ENCODE measurements at regions not wholly inside any gene's neighbourhood (a gene's known extent, or its start where the extent isn't known, plus 50 kb on each side); places are given as distances from the start of the nearest gene placed in this dataset.

- no peak for DNase-seq
Measured at GRCh38 chr2:12331698-12332097, 385.0 kb upstream of the TRIB2 start.

DNA sequence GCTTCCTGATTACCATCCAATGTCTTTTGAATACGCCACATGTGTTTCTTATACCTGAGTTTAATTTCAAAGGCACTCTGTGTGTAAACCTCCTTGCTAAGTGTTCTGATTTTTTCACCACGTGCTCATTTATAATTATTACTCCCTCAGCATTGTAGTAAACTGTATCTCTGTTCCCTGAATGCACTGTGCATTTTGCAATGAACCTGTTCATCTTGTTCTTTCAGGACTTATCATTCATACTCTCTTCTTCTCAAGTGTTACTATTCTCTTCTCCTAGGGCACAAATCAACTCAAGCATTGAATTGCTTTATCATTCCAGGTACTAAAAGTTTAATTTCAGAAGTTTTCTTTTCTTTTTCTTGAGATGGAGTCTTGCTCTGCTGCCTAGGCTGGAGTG, 383.4 kb upstream of the TRIB2 start:
- no peak for DNase-seq

DNA sequence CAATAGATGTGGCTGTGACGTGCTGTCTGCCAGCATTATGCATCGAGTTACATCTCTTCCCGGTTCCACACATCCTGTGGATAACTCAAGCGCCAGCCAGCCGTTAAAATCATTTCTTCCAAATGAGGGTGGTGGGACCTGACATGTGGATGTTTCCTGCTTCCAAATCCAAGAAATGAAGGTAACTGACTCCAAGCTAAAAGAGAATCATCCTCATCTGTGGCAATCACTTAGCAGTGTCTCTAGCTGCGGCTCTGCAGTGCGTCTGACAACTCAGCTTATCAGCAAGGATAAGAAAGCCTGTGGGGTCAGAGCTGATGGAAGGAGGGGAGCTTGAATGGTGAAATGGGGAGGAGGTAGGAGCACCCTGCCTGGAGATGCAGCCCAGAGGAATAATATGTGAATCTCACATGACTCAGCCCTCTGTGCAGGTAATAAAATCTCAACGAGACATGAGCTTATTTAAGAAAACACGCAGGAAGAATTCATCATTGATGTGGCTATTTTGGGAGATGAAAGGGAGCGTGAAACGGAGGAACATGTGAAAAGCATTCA, 382.2 kb upstream of the TRIB2 start:
- DNase-seq = no peak

DNA sequence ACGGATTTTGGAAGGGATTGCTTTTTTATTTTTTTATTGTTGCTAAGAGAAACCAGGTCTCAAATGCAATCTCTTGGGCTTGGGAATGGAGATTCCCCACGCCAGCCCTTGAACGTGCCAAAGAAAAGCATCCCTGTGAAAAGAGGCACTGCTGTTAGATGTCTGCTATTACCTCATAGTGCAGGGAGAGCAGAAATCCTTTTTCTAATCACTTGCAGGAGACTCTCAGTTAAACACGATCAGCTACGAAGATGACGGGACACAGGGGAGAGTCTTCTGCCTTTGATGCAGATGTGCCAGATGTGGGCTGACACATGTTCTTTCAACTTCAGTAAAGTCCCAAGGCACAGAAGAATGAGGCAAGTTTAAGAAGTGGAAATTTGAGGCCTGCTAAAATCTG, 381.6 kb upstream of the TRIB2 start:
- DNase-seq = no peak

GRCh38 chr2:12335995-12336394, 380.7 kb upstream of the TRIB2 start:
- no peak for DNase-seq

- DNase-seq = no peak
Measured at GRCh38 chr2:12338946-12339697, 377.6 kb upstream of the TRIB2 start.

- DNase-seq = no peak
Measured at GRCh38 chr2:12340164-12340563, 376.6 kb upstream of the TRIB2 start.

DNA sequence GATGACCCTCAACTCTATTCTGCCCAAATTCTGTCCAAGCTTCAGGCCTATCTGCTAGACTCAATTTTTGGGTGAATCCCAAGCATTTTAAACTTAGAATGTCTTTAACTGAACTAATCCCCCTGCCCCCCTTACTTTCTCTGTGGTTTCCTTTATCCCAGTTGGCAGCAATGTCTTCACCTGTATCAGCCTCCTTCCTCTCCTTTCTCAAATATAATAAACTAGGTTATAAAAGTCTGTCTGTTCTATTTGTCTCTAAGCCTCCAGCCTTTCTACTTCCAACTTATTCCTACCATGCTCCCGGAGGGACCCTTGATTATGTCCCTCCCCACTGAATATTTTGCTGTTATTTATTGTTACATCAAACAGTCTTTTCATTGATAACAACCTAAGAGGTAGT, 375.5 kb upstream of the TRIB2 start:
- no peak for DNase-seq

DNA sequence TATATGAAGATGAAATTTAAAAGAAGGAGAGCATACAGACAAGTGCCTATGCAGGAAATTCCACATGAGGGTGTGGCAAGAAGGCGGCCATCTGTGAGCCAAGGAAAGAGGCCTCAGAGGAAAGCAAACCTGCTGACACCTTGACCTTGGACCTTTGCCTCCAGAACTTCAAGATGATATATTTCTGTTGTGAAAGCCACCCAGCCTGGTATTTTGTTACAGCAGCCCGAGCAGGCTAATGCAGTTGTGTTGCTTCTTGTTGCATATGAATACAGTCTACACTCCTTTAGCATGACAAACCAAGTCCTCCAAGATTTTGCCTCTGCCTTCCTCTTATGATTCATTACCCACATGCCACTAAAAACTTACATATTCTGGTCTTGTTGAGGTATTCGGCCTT, 374.8 kb upstream of the TRIB2 start:
- DNase-seq = no peak

- DNase-seq = no peak
Measured at GRCh38 chr2:12343141-12343540, 373.6 kb upstream of the TRIB2 start.

DNA sequence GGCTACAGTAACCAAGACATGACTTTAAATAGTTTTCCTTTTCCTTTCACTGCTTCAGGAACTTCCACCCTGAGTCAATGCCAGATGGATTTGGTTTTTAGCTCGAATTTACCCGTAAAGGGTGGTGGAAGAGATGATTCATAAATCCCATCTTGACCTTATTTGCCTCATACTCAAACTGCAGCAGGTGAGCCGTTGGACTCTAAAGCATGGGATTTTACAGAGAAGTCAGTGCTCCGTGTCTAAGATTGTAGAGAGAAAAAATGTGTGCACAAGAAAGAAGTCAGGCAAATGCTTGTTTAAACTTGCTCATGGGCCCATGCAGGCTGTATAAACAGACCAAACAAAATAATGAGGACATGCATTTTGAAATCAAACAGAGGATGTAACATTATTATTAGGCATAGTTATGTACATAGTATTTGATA, 369.7 kb upstream of the TRIB2 start:
- DNase-seq = peak; percentile 8

- DNase-seq = no peak
Measured at GRCh38 chr2:12348216-12348615, 368.5 kb upstream of the TRIB2 start.

DNA sequence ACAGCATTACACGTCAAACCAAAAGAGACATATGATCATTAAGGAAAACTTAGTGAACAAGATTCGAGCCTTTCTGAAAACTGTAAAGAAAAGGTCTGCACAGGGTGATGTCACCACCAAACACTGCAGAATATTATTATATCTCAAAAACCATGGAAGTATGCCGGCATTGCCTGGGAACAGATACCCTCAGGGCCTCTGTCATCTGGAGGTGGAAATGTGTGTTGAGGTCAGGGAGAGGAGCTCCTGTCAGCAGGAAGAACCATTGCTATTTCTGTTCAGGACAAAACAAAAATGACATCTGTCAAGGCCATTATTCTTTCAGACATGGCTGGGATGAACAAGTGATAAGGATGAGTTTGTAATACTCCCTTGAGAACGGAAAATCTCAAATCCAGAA, 365.9 kb upstream of the TRIB2 start:
- DNase-seq = no peak

DNA sequence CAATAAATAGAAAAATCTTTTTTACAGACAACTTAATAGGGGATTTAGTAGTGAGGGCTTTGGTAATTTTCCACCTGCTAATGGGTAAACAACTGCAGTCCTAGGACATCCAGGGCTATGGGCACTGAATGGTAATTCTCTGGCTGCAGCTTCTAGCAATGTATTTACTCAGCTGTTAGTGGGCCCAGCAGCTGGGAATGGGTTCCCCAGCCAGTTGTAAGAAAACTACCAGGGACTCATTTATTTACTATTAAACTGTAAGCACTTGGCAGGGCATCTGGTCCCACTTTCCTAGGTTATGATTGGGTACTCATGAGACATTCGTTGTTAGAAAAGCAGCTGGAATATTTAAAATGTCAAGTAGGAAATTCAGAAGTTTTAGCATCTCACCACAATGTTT, 363.8 kb upstream of the TRIB2 start:
- DNase-seq = peak; percentile 93

DNA sequence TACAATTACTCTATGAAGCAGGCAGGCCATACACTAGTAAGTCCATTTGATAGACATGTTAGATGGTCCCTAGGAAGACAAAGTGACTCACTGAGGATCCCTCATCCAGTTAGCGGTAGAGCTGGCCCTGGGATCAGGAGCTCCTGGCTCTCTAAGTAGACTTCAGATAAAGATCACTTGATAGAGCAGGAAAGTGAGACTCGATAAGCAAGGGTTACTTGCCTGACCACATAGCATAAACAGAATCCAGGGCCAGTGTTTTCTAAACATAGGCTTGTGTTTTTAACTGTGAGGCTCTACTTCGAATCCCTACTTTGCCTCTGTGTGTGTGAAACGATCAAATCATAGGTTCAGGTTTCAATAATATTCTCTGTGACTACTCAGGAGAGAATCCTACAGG, 355.2 kb upstream of the TRIB2 start:
- DNase-seq = no peak

DNA sequence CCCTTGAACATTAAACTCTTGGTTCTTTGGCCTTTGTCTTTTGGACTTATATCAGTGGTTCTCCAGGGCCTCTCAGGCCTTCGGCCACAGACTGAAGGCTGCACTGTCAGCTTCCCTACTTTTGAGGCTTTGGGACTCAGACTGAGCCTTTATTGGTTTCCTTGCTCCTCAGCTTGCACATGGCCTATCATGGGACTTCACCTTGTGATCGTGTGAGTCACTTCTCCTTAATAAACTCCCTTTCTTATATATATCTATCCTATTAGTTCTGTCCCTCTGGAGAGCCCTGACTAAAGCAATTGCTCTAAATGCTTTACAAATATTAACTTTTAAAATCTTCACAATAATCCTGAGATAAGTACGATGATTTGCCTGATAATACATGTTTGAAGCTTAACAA, 353.6 kb upstream of the TRIB2 start:
- no peak for DNase-seq

GRCh38 chr2:12363569-12363968, 353.2 kb upstream of the TRIB2 start:
- DNase-seq = no peak

- DNase-seq = no peak
Measured at GRCh38 chr2:12369566-12369965, 347.2 kb upstream of the TRIB2 start.

- no peak for DNase-seq
Measured at GRCh38 chr2:12376025-12376424, 340.7 kb upstream of the TRIB2 start.

DNA sequence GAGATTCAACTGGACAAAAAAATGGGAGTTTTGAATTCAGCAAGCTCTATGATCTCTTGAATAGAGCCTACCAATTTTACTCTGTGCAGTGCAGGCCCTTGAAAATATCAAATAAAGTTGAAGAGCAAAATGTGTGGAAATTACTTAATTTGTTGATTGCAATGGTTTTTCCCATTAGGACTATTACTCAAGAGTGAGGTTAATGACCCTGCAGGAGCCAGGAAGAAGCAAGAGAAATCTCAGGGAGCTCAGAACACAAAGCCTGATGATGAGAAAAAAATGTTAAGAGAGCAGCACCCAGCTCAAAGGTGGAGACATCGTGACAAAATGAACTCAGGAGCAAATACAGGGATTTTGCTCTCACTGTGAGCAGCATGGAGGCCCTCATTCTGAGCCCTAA, 337.6 kb upstream of the TRIB2 start:
- no peak for DNase-seq

DNA sequence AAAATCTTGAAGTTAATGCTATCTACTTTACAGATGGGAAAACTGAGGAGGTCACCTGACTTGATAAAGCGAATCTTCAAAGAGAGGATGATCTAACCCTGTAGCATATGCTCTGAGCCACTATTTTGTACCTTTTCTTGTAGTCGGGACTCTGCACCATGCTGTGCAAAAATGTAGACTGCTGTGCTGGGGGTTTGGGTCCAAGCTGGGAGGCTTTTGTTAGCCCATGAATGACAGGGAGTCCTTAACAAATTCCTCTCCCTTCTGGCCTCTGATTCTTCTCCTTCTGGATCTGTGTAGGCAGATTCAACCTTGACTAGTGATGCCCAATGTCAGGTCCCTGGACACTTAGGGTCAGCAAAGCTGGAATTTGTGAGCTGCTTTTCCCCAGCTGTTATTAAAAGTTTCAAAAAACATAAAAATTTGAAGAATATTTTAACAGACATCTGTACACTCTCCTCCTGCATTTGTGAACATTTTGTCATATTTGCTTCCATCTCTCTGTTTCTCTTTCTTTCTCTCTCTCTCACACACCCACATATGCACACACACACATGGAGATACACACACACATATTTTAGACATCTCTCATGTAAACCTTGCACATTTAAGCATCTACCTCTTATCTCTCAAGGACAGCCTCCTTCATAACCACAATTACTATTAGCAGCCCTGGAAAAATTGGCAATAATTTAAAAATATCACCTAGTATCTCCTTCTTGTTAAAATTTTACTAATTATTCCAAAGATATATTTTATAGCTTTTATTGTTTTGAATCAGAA, 335.0 kb upstream of the TRIB2 start:
- DNase-seq = no peak

DNA sequence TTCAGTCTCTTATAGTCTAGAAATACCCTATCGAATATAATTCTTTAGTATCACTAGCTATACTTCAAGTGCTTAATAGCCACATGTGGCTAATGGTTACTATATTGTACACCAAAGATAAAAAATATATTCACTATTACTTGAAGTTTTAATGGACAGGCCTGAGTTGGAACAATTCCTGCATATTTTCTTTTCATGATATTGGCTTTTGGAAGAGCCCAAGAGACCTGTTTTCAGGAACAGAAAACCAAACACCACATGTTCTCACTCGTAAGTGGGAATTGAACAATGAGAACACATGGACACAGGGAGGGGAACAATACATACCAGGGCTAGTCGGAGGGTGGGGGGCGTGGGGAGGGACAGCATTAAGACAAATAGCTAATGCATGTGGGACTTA, 334.4 kb upstream of the TRIB2 start:
- DNase-seq = no peak

DNA sequence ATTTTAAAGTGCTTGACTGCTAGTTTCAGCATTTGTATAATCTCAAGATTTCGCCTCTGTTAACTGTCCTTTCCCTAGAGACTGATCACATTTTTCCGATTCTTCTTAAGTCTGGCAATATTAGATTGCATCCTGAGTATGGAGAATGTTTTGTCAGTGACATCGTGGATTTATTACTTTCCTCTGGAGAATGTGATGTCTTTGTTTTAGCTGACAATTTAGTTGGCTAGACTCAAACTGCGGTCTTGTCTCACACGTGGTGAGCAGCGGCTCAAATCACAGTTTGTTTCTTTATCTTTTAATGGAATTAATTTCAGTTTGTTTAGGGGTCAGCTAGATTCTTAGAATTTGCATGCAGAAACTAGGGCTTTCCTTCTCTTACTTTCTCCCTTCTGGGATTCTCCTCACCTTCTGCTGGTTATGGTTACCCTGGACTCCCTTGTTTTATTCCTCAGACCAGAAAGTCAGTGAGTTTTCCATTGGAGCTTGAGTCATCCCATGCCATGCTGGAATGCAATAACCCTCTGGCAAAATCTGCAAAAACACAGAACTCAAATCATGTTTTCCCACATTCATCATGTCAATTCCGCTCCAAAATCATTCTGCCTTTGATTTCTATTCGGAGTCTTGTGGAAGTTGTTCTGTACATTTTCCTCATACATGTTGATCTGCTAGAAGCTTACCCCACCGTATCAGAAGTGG, 327.2 kb upstream of the TRIB2 start:
- DNase-seq = no peak

DNA sequence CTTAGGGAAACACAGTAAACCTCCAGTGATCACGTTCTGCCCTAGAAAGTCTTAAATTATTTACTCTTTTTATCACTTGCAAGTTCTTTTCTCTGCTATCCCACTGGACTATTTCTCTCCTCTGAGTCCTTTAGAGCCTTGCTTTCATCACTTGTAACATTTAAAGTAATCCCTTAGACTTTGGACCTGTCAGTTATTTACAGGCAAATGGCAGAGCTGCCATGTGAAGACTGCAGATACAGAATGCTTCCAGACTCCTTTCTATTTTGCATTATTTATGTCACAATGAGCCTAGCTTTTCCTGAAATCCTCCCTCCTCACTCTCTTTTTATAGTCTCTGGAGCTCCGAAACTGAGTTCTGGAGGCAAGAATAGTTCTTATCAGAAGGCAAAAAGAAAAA, 325.6 kb upstream of the TRIB2 start:
- no peak for DNase-seq

Measured in NCI-H774 (cell line).